SU-DHL-6 (cell line): ENCODE measurements at regions not wholly inside any gene's neighbourhood (a gene's known extent, or its start where the extent isn't known, plus 50 kb on each side); places are given as distances from the start of the nearest gene placed in this dataset.
"Not testable (repeated sequence)": the region's sequence is repeated elsewhere in the genome, so short reads cannot be mapped to it uniquely, and the experiment has no call there.

Experiments used
- H2AFZ ChIP-seq: fragments of 200-600 bp; sonication (generic); 2 replicates; pipeline ENCODE4 v1.6.1; 2014; ENCODE audit warnings: low read depth, mild to moderate bottlenecking, moderate library complexity, mixed read lengths, antibody characterized with exemption, low read length; ENCODE audit not compliant: severe bottlenecking
- H3F3A ChIP-seq: fragments of 200-600 bp; shearing (Covaris generic); 2 replicates; pipeline ENCODE4 v1.6.0; 2016; ENCODE audit warnings: antibody characterized with exemption, mild to moderate bottlenecking; ENCODE audit not compliant: insufficient read depth
- H3K27ac ChIP-seq: fragments of 200-600 bp; sonication (generic); 2 replicates; pipeline ENCODE4 v1.5.1; 2016; ENCODE audit warnings: low read depth, mild to moderate bottlenecking, low read length, moderate library complexity, mixed read lengths
- H3K27me3 ChIP-seq: fragments of 200-600 bp; sonication (generic), shearing (Covaris generic); 2 replicates; pipeline ENCODE4 v1.6.0; 2014; ENCODE audit warnings: mild to moderate bottlenecking, low read length
- H3K36me3 ChIP-seq: fragments of 200-600 bp; sonication (generic); 2 replicates; pipeline ENCODE4 v1.6.1; 2014; ENCODE audit warnings: mild to moderate bottlenecking, low read length, mixed read lengths
- H3K4me2 ChIP-seq: fragments of 300-600, 200-600 bp; shearing (Covaris generic), sonication (generic); 2 replicates; pipeline ENCODE4 v1.6.0; 2014; ENCODE audit warnings: low read length, low read depth, mild to moderate bottlenecking; ENCODE audit not compliant: poor library complexity, severe bottlenecking
- H3K4me3 ChIP-seq: fragments of 200-600 bp; sonication (generic); 2 replicates; pipeline ENCODE4 v1.5.1; 2014; ENCODE audit warnings: antibody characterized with exemption, low read length, mild to moderate bottlenecking, mixed read lengths; ENCODE audit not compliant: insufficient read depth, poor library complexity, severe bottlenecking
- H3K79me2 ChIP-seq: fragments of 200-600 bp; sonication (generic); 2 replicates; pipeline ENCODE4 v1.6.1; 2014; ENCODE audit warnings: mild to moderate bottlenecking, low read length, moderate library complexity; ENCODE audit not compliant: insufficient read depth
- H3K9ac ChIP-seq: fragments of 200-600 bp; sonication (generic); 2 replicates; pipeline ENCODE4 v1.7.0; 2014; ENCODE audit warnings: mild to moderate bottlenecking, low read length
- H3K9me2 ChIP-seq: fragments of 200-600 bp; sonication (generic); replicated peaks from 2 replicates; pipeline ENCODE4 v1.6.1; 2014; ENCODE audit warnings: low read length; ENCODE audit not compliant: insufficient read depth
- H3K9me3 ChIP-seq: fragments of 200-600 bp; sonication (generic); 2 replicates; pipeline ENCODE4 v1.6.1; 2014; ENCODE audit warnings: low read length, mixed read lengths; ENCODE audit not compliant: insufficient read depth
- H4K20me1 ChIP-seq: fragments of 200-600 bp; sonication (generic); 2 replicates; pipeline ENCODE4 v1.6.1; 2014; ENCODE audit warnings: low read depth, mild to moderate bottlenecking, antibody characterized with exemption, low read length, moderate library complexity, mixed read lengths
- EZH2phosphoT487 ChIP-seq: fragments of 200-600 bp; sonication (generic), shearing (Covaris generic); conservative IDR thresholded peaks from 2 replicates; pipeline ENCODE4 v1.6.1; 2018; ENCODE audit warnings: mild to moderate bottlenecking, antibody characterized with exemption, low read length, moderate library complexity, mixed read lengths
- TF ChIP-seq, protein P1 (sequence below): fragments of 200-600 bp; sonication (generic); IDR thresholded peaks from one replicate; pipeline ENCODE4 v1.5.1; 2017; ENCODE audit warnings: antibody characterized with exemption, mild to moderate bottlenecking, low read length, moderate library complexity; ENCODE audit not compliant: insufficient read depth, poor library complexity, severe bottlenecking

GRCh38 chr1:18578271-18578670 is 52.4 kb upstream of the PAX7 start:
- no peaks in the 10 kb centered on the region for H3K9me3 ChIP-seq
- no peaks in the 10 kb centered on the region for H3K27me3 ChIP-seq
- H3K79me2 ChIP-seq = no peaks in the 10 kb centered on the region
- no peaks in the 10 kb centered on the region for H3K9me2 ChIP-seq
- H3F3A ChIP-seq = no peaks in the 10 kb centered on the region
- no peak overlapping the region for H3K4me2 ChIP-seq
- H3K36me3 ChIP-seq = no peaks in the 10 kb centered on the region
- H3K4me3 ChIP-seq = no peak overlapping the region
- no peak overlapping the region for H2AFZ ChIP-seq
- no peak overlapping the region for H3K27ac ChIP-seq
- no peaks in the 10 kb centered on the region for H4K20me1 ChIP-seq
- H3K9ac ChIP-seq = no peak overlapping the region
- TF ChIP-seq EZH2phosphoT487 = no peak
- TF ChIP-seq, protein P1, sequence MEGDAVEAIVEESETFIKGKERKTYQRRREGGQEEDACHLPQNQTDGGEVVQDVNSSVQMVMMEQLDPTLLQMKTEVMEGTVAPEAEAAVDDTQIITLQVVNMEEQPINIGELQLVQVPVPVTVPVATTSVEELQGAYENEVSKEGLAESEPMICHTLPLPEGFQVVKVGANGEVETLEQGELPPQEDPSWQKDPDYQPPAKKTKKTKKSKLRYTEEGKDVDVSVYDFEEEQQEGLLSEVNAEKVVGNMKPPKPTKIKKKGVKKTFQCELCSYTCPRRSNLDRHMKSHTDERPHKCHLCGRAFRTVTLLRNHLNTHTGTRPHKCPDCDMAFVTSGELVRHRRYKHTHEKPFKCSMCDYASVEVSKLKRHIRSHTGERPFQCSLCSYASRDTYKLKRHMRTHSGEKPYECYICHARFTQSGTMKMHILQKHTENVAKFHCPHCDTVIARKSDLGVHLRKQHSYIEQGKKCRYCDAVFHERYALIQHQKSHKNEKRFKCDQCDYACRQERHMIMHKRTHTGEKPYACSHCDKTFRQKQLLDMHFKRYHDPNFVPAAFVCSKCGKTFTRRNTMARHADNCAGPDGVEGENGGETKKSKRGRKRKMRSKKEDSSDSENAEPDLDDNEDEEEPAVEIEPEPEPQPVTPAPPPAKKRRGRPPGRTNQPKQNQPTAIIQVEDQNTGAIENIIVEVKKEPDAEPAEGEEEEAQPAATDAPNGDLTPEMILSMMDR = no peak

- not testable (repeated sequence) for H2AFZ ChIP-seq, H3K9ac ChIP-seq
Observed at GRCh38 chr1:18579267-18579666, 51.4 kb upstream of the PAX7 start.

GRCh38 chr1:18580047-18580446 is 50.6 kb upstream of the PAX7 start:
- no peaks in the 10 kb centered on the region for H4K20me1 ChIP-seq
- no peaks in the 10 kb centered on the region for H3K36me3 ChIP-seq
- H3K4me2 ChIP-seq = no peak overlapping the region
- no peaks in the 10 kb centered on the region for H3K27me3 ChIP-seq
- no peak overlapping the region for H3K4me3 ChIP-seq
- no peak overlapping the region for H2AFZ ChIP-seq
- TF ChIP-seq, protein P1 = no peak
- TF ChIP-seq EZH2phosphoT487 = no peak
- no peaks in the 10 kb centered on the region for H3K9me3 ChIP-seq
- no peaks in the 10 kb centered on the region for H3K79me2 ChIP-seq
- no peaks in the 10 kb centered on the region for H3F3A ChIP-seq
- no peaks in the 10 kb centered on the region for H3K9me2 ChIP-seq
- no peak overlapping the region for H3K27ac ChIP-seq
- H3K9ac ChIP-seq = no peak overlapping the region

More at GRCh38 chr1:18579267-18579666, 51.4 kb upstream of the PAX7 start:
- H4K20me1 ChIP-seq, H3K9me3 ChIP-seq, H3K79me2 ChIP-seq, H3F3A ChIP-seq, H3K27ac ChIP-seq, H3K36me3 ChIP-seq, H3K27me3 ChIP-seq, H3K4me3 ChIP-seq, H3K4me2 ChIP-seq, H3K9me2 ChIP-seq: not testable (repeated sequence)

DNA sequence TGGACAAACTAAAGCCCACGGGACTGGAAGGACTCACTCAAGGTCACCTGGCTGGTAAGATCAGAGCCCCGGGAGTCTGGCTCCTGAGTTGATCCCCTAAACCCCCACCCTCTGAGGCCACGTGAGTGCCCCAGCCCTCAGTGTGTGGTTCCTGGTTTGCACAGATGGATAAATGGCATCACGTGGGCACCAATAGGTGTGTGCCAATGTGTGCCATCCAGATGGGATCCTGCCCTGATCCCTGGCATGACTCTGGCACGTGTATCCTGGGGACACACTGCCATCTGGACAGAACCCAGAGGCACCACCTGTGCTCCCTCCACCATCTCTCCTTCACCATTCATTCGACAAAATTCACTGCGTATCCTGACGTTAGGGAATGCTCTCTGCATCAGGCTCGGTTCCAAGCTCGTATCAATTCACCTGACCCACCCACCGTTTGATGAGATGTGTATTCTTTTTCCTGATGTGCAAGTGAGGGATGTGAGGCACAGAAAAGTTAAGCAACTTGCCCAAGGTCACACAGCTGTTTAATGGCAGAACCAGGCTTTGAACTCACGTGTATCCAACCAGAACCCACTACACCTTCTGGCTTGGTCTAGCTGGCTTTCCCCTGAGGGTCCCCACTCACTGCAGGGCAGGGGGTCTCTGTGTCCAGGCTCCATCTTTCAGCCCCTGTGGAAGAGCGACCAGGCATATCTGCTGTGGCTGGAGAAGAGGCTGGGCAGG is 49.8 kb upstream of the PAX7 start:
- no peak overlapping the region for H3K27ac ChIP-seq
- H3K27me3 ChIP-seq = no peaks in the 10 kb centered on the region
- no peaks in the 10 kb centered on the region for H3F3A ChIP-seq
- TF ChIP-seq, protein P1 = no peak
- no peak for TF ChIP-seq EZH2phosphoT487
- no peaks in the 10 kb centered on the region for H3K79me2 ChIP-seq
- no peaks in the 10 kb centered on the region for H3K9me2 ChIP-seq
- H3K4me2 ChIP-seq = no peak overlapping the region
- H2AFZ ChIP-seq = no peak overlapping the region
- no peaks in the 10 kb centered on the region for H4K20me1 ChIP-seq
- H3K4me3 ChIP-seq = no peak overlapping the region
- H3K9me3 ChIP-seq = no peaks in the 10 kb centered on the region
- no peaks in the 10 kb centered on the region for H3K36me3 ChIP-seq
- no peak overlapping the region for H3K9ac ChIP-seq
